ENCODE measurements at regions not wholly inside any gene's neighbourhood (a gene's known extent, or its start where the extent isn't known, plus 50 kb on each side); places are given as distances from the start of the nearest gene placed in this dataset.

DNA sequence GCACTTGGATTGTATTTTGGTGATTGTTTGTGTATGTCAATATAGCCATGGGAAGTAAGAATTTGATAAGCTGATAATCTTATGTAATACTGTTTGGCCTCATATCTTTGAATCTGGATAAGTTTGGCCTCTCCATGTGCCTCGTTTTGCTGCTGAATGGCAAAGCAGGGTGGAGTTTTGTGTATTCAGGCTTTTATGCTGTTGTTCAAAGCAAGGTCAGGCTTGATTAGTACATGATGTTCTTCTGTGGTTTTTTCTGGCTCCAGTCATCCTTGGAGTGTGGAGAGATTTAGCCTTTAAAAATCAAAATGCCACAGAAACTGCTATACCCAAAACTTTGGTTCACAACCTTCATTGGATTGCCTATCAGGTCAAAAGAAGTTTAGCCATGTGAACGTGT, 728.9 kb upstream of the GJE1 start:
- ATAC-seq, result no peak
- Histone ChIP-seq H3K4me3 (no peak overlapping the region), H3K27ac (no peak overlapping the region), H3K4me1 (peaks cover 0 to 16% (median 0%) of the 10 kb centered on the region in 3 donors), H3K9me3 (peaks cover 0 to 13% (median 0%) of the 10 kb centered on the region in 3 donors), H3K36me3 (no peaks in the 10 kb centered on the region), H3K27me3 (no peaks in the 10 kb centered on the region)
- WGBS, 2 donors (ENCODE audit: low coverage in 1 of 2), result 51 to 78% methylated on average over 2 of the region's 2 CpGs
- TF ChIP-seq POLR2AphosphoS5 (IDR thresholded peaks at IDR 0.05) (peak; percentile 25), POLR2A (IDR thresholded peaks at IDR 0.05) (no peak)

DNA sequence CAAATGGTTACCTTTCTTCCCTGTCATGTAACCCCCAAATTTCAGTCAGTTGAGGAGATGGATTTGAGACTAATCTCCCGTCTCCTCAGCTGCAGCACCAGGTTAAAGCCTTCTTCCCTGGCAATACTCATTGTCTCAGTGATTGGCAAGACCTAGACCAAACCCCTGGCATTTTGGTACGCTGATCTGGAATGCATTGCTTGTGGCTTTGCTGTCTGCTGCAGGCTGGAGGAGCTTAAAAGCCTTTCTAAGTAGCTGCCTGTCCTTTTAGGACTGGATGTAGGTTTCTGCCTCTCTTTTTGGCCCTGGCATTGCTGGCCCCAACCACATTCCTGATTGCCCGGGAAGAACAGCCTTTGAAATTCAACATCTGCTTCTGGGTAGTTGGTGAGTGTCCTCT, 729.6 kb upstream of the GJE1 start:
- Histone ChIP-seq H3K27ac (no peak overlapping the region), H3K4me3 (no peak overlapping the region), H3K27me3 (no peaks in the 10 kb centered on the region), H3K36me3 (no peaks in the 10 kb centered on the region), H3K9me3 (peaks cover 0 to 6% (median 0%) of the 10 kb centered on the region in 3 donors), H3K4me1 (peaks cover 0 to 16% (median 0%) of the 10 kb centered on the region in 3 donors)
- TF ChIP-seq EP300 (IDR thresholded peaks at IDR 0.05) (no peak), POLR2AphosphoS5 (IDR thresholded peaks at IDR 0.05) (no peak), POLR2A (IDR thresholded peaks at IDR 0.05) (no peak)
- TF ChIP-seq, protein P1, sequence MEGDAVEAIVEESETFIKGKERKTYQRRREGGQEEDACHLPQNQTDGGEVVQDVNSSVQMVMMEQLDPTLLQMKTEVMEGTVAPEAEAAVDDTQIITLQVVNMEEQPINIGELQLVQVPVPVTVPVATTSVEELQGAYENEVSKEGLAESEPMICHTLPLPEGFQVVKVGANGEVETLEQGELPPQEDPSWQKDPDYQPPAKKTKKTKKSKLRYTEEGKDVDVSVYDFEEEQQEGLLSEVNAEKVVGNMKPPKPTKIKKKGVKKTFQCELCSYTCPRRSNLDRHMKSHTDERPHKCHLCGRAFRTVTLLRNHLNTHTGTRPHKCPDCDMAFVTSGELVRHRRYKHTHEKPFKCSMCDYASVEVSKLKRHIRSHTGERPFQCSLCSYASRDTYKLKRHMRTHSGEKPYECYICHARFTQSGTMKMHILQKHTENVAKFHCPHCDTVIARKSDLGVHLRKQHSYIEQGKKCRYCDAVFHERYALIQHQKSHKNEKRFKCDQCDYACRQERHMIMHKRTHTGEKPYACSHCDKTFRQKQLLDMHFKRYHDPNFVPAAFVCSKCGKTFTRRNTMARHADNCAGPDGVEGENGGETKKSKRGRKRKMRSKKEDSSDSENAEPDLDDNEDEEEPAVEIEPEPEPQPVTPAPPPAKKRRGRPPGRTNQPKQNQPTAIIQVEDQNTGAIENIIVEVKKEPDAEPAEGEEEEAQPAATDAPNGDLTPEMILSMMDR (IDR thresholded peaks at IDR 0.05), result no peak
- 80 to 83% methylated on average over 1 to 3 of the region's 3 CpGs for WGBS, 2 donors (ENCODE audit: low coverage in 1 of 2)
- no peak for ATAC-seq

DNA sequence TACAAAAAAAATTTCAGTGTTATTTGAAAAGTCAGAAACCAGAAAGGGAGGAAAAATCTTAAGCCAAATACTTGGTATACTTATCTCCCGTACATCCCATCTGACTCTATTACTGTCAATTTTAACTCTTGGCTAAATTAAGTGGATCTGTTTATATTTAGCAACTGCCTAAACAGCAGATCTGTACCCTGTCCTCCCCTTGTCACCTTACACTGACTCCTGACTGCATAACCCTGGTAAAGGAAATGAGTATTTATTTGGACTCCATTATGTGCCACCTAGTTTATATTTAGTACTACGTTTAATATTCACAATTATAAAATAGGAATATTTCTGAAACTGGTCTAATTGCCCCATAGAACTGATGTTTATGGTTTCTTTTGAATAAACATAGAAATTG, 730.2 kb upstream of the GJE1 start:
- Histone ChIP-seq H3K4me3 (no peak overlapping the region), H3K27me3 (no peaks in the 10 kb centered on the region), H3K27ac (no peak overlapping the region), H3K9me3 (no peaks in the 10 kb centered on the region), H3K4me1 (peaks cover 0 to 16% (median 0%) of the 10 kb centered on the region in 3 donors), H3K36me3 (no peaks in the 10 kb centered on the region)
- TF ChIP-seq, protein P1 (IDR thresholded peaks at IDR 0.05), result no peak
- TF ChIP-seq POLR2A (IDR thresholded peaks at IDR 0.05) (no peak), EP300 (IDR thresholded peaks at IDR 0.05) (no peak), POLR2AphosphoS5 (IDR thresholded peaks at IDR 0.05) (no peak)
- 34 to 38% methylated on average over 2 of the region's 2 CpGs for WGBS, 2 donors (ENCODE audit: low coverage in 1 of 2)
- ATAC-seq, result no peak

DNA sequence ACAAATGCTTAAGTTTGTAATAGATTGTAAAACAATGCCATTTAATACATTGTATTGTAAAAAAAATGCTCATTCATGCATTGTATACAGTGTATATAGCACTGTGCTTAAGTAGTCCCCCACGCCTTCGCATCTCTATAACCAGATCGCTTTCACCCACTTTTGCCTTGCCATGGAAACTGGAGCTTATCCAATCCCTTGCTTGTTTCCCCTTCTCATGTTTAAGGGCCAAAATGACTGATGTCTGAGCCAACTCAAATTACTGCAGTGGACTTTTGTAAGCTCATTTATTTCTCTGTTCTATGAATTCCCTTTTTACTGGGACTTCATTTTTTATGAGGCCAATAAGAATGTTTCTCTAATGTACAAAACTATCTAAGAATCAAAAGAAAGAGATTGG, 730.9 kb upstream of the GJE1 start:
- ATAC-seq, result no peak
- no peak for TF ChIP-seq EP300 (IDR thresholded peaks at IDR 0.05)
- TF ChIP-seq POLR2AphosphoS5 (IDR thresholded peaks at IDR 0.05), result no peak
- TF ChIP-seq, protein P1 (IDR thresholded peaks at IDR 0.05), result no peak
- TF ChIP-seq POLR2A (IDR thresholded peaks at IDR 0.05), result no peak
- Histone ChIP-seq H3K4me1 (peaks cover 0 to 16% (median 0%) of the 10 kb centered on the region in 3 donors), H3K27ac (no peak overlapping the region), H3K9me3 (no peaks in the 10 kb centered on the region), H3K4me3 (no peak overlapping the region), H3K27me3 (no peaks in the 10 kb centered on the region), H3K36me3 (no peaks in the 10 kb centered on the region)
- 81 to 86% methylated on average over 3 of the region's 3 CpGs for WGBS, 2 donors (ENCODE audit: low coverage in 1 of 2)

DNA sequence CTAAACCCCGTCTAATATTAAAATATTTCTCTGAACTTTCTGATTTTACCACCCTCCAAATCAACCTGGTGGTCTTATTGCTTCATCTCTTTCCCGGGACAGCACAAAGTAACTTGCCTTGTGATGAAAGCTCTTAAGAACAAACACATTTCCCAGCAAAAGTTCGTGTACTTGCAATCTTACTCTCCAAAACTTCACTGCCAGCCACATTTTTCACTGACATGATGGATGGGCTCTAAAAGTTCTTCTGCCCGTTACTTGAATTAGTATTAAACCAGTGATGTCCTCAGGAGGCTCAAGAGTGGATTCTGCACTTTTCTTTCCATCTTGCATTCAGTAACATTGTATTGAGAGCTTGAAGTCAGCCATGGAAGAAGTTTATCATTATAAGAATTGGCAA, 731.6 kb upstream of the GJE1 start:
- TF ChIP-seq POLR2AphosphoS5 (IDR thresholded peaks at IDR 0.05) (peak; percentile 40), EP300 (IDR thresholded peaks at IDR 0.05) (no peak)
- TF ChIP-seq, protein P1 (IDR thresholded peaks at IDR 0.05), result no peak
- WGBS, 2 donors (ENCODE audit: low coverage in 1 of 2), result 53 to 57% methylated on average over 4 of the region's 4 CpGs
- no peak overlapping the region for H3K27ac ChIP-seq
- no peaks in the 10 kb centered on the region for H3K36me3 ChIP-seq
- peak; percentile 51 for ATAC-seq
- no peaks in the 10 kb centered on the region for H3K27me3 ChIP-seq
- H3K4me1 ChIP-seq, result peaks cover 0 to 16% (median 0%) of the 10 kb centered on the region in 3 donors
- H3K4me3 ChIP-seq, result no peak overlapping the region
- no peaks in the 10 kb centered on the region for H3K9me3 ChIP-seq
